Spleen (tissue), 11 donors: ENCODE measurements at regions not wholly inside any gene's neighbourhood (a gene's known extent, or its start where the extent isn't known, plus 50 kb on each side); places are given as distances from the start of the nearest gene placed in this dataset.

Experiments used
- DNase-seq: peaks from one replicate; pipeline ENCODE4 v3.0.0-alpha.2; 2020
- H3K27ac ChIP-seq, 8 donors: fragments of 200-600 bp; sonication (generic) in 7 of 8; 1 replicate in 4 of 8; 2 replicates in 4 of 8; pipeline versions ENCODE4 v1.5.0 to v1.8.0; 2016 to 2021; ENCODE audit warnings: inconsistent platforms in 4 of 8, mild to moderate bottlenecking in 4 of 8, moderate library complexity in 1 of 8
- H3K27me3 ChIP-seq, 7 donors: fragments of 200-600 bp; sonication (generic) in 6 of 7; replicated peaks in 1 of 7; 1 replicate in 4 of 7; 2 replicates in 3 of 7; pipeline versions ENCODE4 v1.5.0 to v1.8.0; 2016 to 2021; ENCODE audit warnings: inconsistent platforms in 3 of 7, mild to moderate bottlenecking in 1 of 7
- H3K36me3 ChIP-seq, 6 donors: fragments of 200-600 bp; sonication (generic) in 5 of 6; 1 replicate in 4 of 6; 2 replicates in 2 of 6; pipeline versions ENCODE4 v1.5.0 to v1.8.0; 2016 to 2021; ENCODE audit warnings: inconsistent platforms in 2 of 6
- H3K4me1 ChIP-seq, 6 donors: fragments of 200-600 bp; sonication (generic) in 5 of 6; 1 replicate in 3 of 6; 2 replicates in 3 of 6; pipeline versions ENCODE4 v1.5.0 to v1.8.0; 2016 to 2021; ENCODE audit warnings: inconsistent platforms in 3 of 6
- H3K4me3 ChIP-seq, 8 donors: fragments of 200-600 bp; sonication (generic) in 7 of 8; 1 replicate in 4 of 8; 2 replicates in 4 of 8; pipeline versions ENCODE4 v1.5.0 to v1.8.0; 2016 to 2021; ENCODE audit warnings: inconsistent platforms in 4 of 8, mild to moderate bottlenecking in 4 of 8, moderate library complexity in 2 of 8
- H3K9me3 ChIP-seq, 8 donors: fragments of 200-600 bp; sonication (generic) in 7 of 8; 1 replicate in 4 of 8; 2 replicates in 4 of 8; pipeline versions ENCODE4 v1.5.0 to v1.8.0; 2016 to 2021; ENCODE audit warnings: inconsistent platforms in 4 of 8
- CTCF ChIP-seq, 11 experiments: fragments of 200-600 bp in 7 of 11; fragments of 450-650 bp in 4 of 11; sonication (generic) in 4 of 11; IDR thresholded peaks in 8 of 11; conservative IDR thresholded peaks in 3 of 11; 1 replicate in 7 of 11; 2 replicates in 4 of 11; pipeline versions ENCODE4 v1.4.0 to v1.8.0; 2016 to 2021; ENCODE audit warnings: antibody characterized with exemption in 11 of 11, inconsistent platforms in 4 of 11, mild to moderate bottlenecking in 1 of 11
- POLR2A ChIP-seq, 3 donors: fragments of 450-650 bp; IDR thresholded peaks; one replicate each; pipeline ENCODE4 v1.5.1; 2017; ENCODE audit warnings: antibody characterized with exemption in 3 of 3, mild to moderate bottlenecking in 1 of 3
- POLR2AphosphoS5 ChIP-seq, 3 donors: sonication (generic); formaldehyde crosslinking; IDR thresholded peaks; one replicate each; pipeline ENCODE4 v1.5.1; 2017; ENCODE audit warnings: antibody characterized with exemption in 3 of 3
- WGBS, 5 donors: extraction: QIAGEN DNeasy Blood & Tissue Kit in 3 of 5; methylation state at CpG; one replicate each; pipeline versions ENCODE4 v1.1.5 to v1.1.7; 2013 to 2018; 5-methylcytosine and 5-hydroxymethylcytosine counted together
- intact Hi-C: fragments of 100-400 bp; cut with DNase I; formaldehyde crosslinking; loops from one replicate; pipeline ENCODE4 v1.15.0; 2023; ENCODE audit warnings: low total_unique reads
- donor health status: healthy with polysubstance abuse.
- donor health status: DM: no; HTN: no; CAD: no; lungs with moderate emphysema.
- donor health status: DM: no; HTN: no; CAD: no.
- donor health status: Bipolar disorder and iron deficiency.
- donor health status: healthy.
- donor health status: DM: no; HTN: no; CAD: no.
- donor health status: DM: yes; HTN: yes; CAD: no.

GRCh38 chr9:23314247-23314646 is 511.8 kb downstream of the ELAVL2 start:
- Histone ChIP-seq H3K4me1 (no peaks in the 10 kb centered on the region), H3K27ac (no peak overlapping the region), H3K9me3 (peaks cover 0 to 18% (median 0%) of the 10 kb centered on the region in 8 donors), H3K27me3 (no peaks in the 10 kb centered on the region), H3K4me3 (no peak overlapping the region), H3K36me3 (no peaks in the 10 kb centered on the region)
- DNase-seq: no peak
- no peak for TF ChIP-seq POLR2A (IDR thresholded peaks at IDR 0.05)
- no peak for TF ChIP-seq CTCF (IDR thresholded peaks at IDR 0.05 in 8 of 11, conservative IDR thresholded peaks at IDR 0.05 in 3 of 11)
- no peak for TF ChIP-seq POLR2AphosphoS5 (IDR thresholded peaks at IDR 0.05)
- 77 to 87% (median 84%) methylated on average over 4 of the region's 4 CpGs for WGBS, 5 donors
- intact Hi-C loops: no loop called here

DNA sequence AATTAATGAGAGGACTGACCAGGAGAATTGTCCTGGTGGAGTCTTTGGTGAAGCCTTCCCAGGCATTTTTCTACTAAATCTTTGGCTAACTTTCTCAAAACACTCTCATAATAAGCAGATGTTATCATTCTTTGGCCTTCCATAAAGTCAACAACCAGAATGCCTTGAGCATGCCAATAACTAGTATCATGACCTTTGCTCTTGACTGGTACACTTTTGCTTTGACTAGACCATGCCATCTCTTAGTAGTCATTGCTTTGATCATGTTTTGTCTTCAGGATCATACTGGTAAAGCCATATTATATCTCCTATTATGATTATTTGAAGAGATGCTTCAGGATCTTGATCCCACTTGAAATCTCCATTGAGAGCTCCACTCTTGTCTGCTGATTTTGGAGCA is 506.9 kb downstream of the ELAVL2 start:
- no peak for TF ChIP-seq POLR2A (IDR thresholded peaks at IDR 0.05)
- no peak for TF ChIP-seq POLR2AphosphoS5 (IDR thresholded peaks at IDR 0.05)
- no peak for TF ChIP-seq CTCF (IDR thresholded peaks at IDR 0.05 in 8 of 11, conservative IDR thresholded peaks at IDR 0.05 in 3 of 11)
- H3K4me3 ChIP-seq: no peak overlapping the region
- no peaks in the 10 kb centered on the region for H3K36me3 ChIP-seq
- peaks cover 0 to 18% (median 0%) of the 10 kb centered on the region in 8 donors for H3K9me3 ChIP-seq
- H3K27ac ChIP-seq: no peak overlapping the region
- H3K4me1 ChIP-seq: no peaks in the 10 kb centered on the region
- no peak for DNase-seq
- no peaks in the 10 kb centered on the region for H3K27me3 ChIP-seq
- intact Hi-C loops: no loop called here

GRCh38 chr9:23321049-23321448 is 505.0 kb downstream of the ELAVL2 start:
- intact Hi-C loops: no loop called here
- Histone ChIP-seq H3K4me3 (no peak overlapping the region), H3K9me3 (peaks cover 0 to 18% (median 0%) of the 10 kb centered on the region in 8 donors), H3K27me3 (no peaks in the 10 kb centered on the region), H3K27ac (no peak overlapping the region), H3K36me3 (no peaks in the 10 kb centered on the region), H3K4me1 (no peaks in the 10 kb centered on the region)
- DNase-seq: no peak
- WGBS, 5 donors: 76 to 85% (median 79%) methylated on average over 2 of the region's 2 CpGs
- TF ChIP-seq POLR2AphosphoS5 (IDR thresholded peaks at IDR 0.05): no peak
- TF ChIP-seq CTCF (IDR thresholded peaks at IDR 0.05 in 8 of 11, conservative IDR thresholded peaks at IDR 0.05 in 3 of 11): no peak
- TF ChIP-seq POLR2A (IDR thresholded peaks at IDR 0.05): no peak

GRCh38 chr9:23322392-23322791 is 503.6 kb downstream of the ELAVL2 start:
- no peak overlapping the region for H3K4me3 ChIP-seq
- DNase-seq: no peak
- H3K27ac ChIP-seq: no peak overlapping the region
- peaks cover 0 to 16% (median 0%) of the 10 kb centered on the region in 8 donors for H3K9me3 ChIP-seq
- TF ChIP-seq POLR2AphosphoS5 (IDR thresholded peaks at IDR 0.05) (no peak), CTCF (IDR thresholded peaks at IDR 0.05 in 8 of 11, conservative IDR thresholded peaks at IDR 0.05 in 3 of 11) (no peak), POLR2A (IDR thresholded peaks at IDR 0.05) (no peak)
- H3K27me3 ChIP-seq: no peaks in the 10 kb centered on the region
- WGBS, 5 donors: 71 to 78% (median 73%) methylated on average over 4 of the region's 4 CpGs
- H3K4me1 ChIP-seq: no peaks in the 10 kb centered on the region
- H3K36me3 ChIP-seq: no peaks in the 10 kb centered on the region
- intact Hi-C loops: no loop called here
